Osteocyte (in vitro differentiated cells): ENCODE measurements at regions not wholly inside any gene's neighbourhood (a gene's known extent, or its start where the extent isn't known, plus 50 kb on each side); places are given as distances from the start of the nearest gene placed in this dataset.

Experiments used
- DNase-seq: peaks from one replicate; pipeline ENCODE4 v3.0.0; 2021; ENCODE audit warnings: mixed read lengths; ENCODE audit not compliant: unreplicated experiment; ENCODE audit errors: extremely low spot score
- H3K27ac Mint-ChIP-seq: one replicate; pipeline ENCODE4 v1.8.0; 2021; ENCODE audit warnings: mild to moderate bottlenecking, mixed read lengths; ENCODE audit not compliant: unreplicated experiment
- H3K27me3 Mint-ChIP-seq: one replicate; pipeline ENCODE4 v1.8.0; 2021; ENCODE audit warnings: mixed read lengths; ENCODE audit not compliant: unreplicated experiment
- H3K36me3 Mint-ChIP-seq: one replicate; pipeline ENCODE4 v1.8.0; 2021; ENCODE audit warnings: mixed read lengths; ENCODE audit not compliant: unreplicated experiment
- H3K4me1 Mint-ChIP-seq: one replicate; pipeline ENCODE4 v1.8.0; 2021; ENCODE audit warnings: mixed read lengths; ENCODE audit not compliant: unreplicated experiment
- H3K4me3 Mint-ChIP-seq: one replicate; pipeline ENCODE4 v1.8.0; 2021; ENCODE audit warnings: mild to moderate bottlenecking, moderate library complexity, mixed read lengths; ENCODE audit not compliant: unreplicated experiment
- H3K9me3 Mint-ChIP-seq: one replicate; pipeline ENCODE4 v1.8.0; 2021; ENCODE audit warnings: mixed read lengths; ENCODE audit not compliant: unreplicated experiment
- TF ChIP-seq, protein P1 (sequence below): fragments of 200-600 bp; sonication (generic); IDR thresholded peaks from 2 replicates; pipeline ENCODE4 v1.5.0; 2021; ENCODE audit warnings: antibody characterized with exemption, mild to moderate bottlenecking, moderate library complexity

DNA sequence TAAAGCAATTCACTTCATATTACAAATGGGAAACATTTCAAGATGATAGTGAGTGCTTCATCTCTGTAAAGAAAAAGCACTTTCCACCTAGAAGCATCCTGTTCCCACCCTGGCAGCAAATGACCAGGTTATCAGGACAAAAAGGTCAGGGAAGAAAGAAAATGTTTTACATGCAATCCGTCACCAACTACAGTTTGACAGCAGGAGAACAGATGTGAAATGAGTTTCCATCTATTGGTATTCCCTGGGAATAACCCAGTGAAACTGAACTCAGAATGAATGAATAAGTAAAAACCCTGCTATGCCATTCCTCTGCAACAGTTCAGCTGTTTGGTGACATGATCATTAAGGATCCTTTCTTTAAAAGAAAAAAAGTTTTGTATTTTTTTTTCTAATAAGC is 67.6 kb downstream of the HTR1A start:
- peaks cover 4% of the 10 kb centered on the region for H3K9me3 Mint-ChIP-seq
- no peaks in the 10 kb centered on the region for H3K36me3 Mint-ChIP-seq
- no peak overlapping the region for H3K4me3 Mint-ChIP-seq
- TF ChIP-seq, protein P1, sequence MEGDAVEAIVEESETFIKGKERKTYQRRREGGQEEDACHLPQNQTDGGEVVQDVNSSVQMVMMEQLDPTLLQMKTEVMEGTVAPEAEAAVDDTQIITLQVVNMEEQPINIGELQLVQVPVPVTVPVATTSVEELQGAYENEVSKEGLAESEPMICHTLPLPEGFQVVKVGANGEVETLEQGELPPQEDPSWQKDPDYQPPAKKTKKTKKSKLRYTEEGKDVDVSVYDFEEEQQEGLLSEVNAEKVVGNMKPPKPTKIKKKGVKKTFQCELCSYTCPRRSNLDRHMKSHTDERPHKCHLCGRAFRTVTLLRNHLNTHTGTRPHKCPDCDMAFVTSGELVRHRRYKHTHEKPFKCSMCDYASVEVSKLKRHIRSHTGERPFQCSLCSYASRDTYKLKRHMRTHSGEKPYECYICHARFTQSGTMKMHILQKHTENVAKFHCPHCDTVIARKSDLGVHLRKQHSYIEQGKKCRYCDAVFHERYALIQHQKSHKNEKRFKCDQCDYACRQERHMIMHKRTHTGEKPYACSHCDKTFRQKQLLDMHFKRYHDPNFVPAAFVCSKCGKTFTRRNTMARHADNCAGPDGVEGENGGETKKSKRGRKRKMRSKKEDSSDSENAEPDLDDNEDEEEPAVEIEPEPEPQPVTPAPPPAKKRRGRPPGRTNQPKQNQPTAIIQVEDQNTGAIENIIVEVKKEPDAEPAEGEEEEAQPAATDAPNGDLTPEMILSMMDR: no peak
- H3K27me3 Mint-ChIP-seq: no peaks in the 10 kb centered on the region
- H3K27ac Mint-ChIP-seq: no peak overlapping the region
- no peak for DNase-seq
- H3K4me1 Mint-ChIP-seq: no peaks in the 10 kb centered on the region

DNA sequence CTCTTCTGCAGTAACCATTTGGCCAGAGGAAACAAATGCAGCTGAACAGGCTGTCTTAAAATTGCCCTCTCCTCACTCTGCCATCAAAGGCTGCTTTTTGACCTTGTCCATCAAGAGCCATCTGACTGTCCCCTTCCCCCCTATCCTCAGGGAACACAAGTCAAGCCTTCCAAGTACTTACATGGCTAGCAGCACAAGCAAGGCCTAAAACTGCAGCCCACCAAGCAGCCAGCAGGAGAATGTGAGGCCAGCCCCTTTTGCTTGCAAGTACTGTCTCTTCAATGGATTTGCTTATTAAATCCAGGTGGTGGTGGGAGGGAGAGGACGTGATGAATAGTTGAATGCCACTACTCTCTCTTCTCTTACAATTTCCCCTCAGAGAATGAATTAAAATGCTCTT is 83.5 kb downstream of the HTR1A start:
- Mint-ChIP-seq H3K9me3 (peaks cover 16% of the 10 kb centered on the region), H3K27ac (no peak overlapping the region), H3K4me3 (no peak overlapping the region), H3K27me3 (no peaks in the 10 kb centered on the region), H3K4me1 (no peaks in the 10 kb centered on the region), H3K36me3 (no peaks in the 10 kb centered on the region)
- DNase-seq: no peak
- TF ChIP-seq, protein P1: no peak

DNA sequence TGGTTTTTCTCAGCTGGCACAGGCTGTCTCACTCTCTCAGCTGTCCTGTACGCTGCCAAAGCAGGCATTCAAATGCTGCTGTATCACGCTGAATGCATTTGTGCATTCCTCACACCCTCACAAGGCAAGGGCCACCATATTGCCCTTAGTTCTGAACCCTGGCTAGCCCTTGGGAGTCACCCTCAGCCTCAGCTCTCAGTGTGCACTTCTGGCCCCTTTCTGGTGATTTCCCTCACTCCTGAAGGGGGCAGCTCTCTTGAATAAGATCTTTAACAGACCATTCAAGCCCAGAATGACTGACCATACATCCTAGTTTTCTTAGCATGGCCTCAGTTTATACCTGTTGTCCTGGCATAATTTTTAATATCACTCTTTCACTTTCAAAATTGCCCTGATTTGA is 84.3 kb downstream of the HTR1A start:
- H3K27ac Mint-ChIP-seq: no peak overlapping the region
- H3K9me3 Mint-ChIP-seq: peaks cover 8% of the 10 kb centered on the region
- DNase-seq: no peak

DNA sequence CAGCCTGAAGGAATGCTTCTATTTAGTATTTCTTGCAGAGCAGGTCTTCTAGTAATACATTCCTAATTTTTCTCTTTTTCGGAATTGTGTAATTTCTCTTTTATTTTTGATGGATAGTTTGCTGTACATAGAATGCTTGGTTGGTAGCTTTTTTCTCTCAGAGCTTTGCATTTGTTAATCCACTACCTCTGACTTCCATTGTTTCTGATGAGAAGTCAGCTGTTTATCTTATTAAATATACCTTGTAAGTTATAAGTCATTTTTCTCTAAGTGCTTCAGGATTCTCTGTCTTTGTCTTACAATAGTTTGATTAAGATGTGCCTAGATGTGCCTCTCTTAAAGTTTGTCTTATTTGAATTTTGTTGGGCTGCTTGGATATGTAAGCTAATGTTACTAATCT is 101.9 kb downstream of the HTR1A start:
- no peaks in the 10 kb centered on the region for H3K4me1 Mint-ChIP-seq
- H3K9me3 Mint-ChIP-seq: peaks cover 39% of the 10 kb centered on the region
- no peaks in the 10 kb centered on the region for H3K27me3 Mint-ChIP-seq
- TF ChIP-seq, protein P1: no peak
- DNase-seq: no peak
- H3K27ac Mint-ChIP-seq: no peak overlapping the region
- no peak overlapping the region for H3K4me3 Mint-ChIP-seq
- no peaks in the 10 kb centered on the region for H3K36me3 Mint-ChIP-seq

More for the DNA sequence above, 84.3 kb downstream of the HTR1A start:
- Mint-ChIP-seq H3K4me3 (no peak overlapping the region), H3K4me1 (no peaks in the 10 kb centered on the region), H3K36me3 (no peaks in the 10 kb centered on the region), H3K27me3 (no peaks in the 10 kb centered on the region)
- TF ChIP-seq, protein P1: no peak

DNA sequence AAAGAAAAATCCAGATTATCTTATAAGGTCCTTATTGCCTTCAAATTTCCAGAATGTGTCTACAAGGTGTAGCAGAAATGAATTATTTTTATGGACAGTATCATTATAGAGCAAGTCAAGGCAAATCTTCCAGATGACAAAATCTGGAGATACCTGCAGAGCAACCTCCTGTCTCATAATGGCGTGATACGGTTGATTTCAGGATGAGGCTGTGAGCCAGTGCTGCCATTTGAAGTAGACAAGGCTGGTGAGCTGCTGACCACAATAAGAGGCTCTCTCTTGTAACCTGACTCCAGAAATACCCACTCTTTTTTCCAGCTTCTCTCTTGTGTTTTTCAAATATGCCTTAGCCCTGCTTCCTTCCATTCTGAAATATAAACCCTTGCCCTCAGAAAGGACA is 108.2 kb downstream of the HTR1A start:
- Mint-ChIP-seq H3K4me1 (no peaks in the 10 kb centered on the region), H3K36me3 (no peaks in the 10 kb centered on the region), H3K4me3 (no peak overlapping the region), H3K27me3 (no peaks in the 10 kb centered on the region), H3K9me3 (peaks cover 12% of the 10 kb centered on the region), H3K27ac (no peak overlapping the region)
- TF ChIP-seq, protein P1: no peak
- DNase-seq: no peak
